ENCODE measurements at regions not wholly inside any gene's neighbourhood (a gene's known extent, or its start where the extent isn't known, plus 50 kb on each side); places are given as distances from the start of the nearest gene placed in this dataset.

DNA sequence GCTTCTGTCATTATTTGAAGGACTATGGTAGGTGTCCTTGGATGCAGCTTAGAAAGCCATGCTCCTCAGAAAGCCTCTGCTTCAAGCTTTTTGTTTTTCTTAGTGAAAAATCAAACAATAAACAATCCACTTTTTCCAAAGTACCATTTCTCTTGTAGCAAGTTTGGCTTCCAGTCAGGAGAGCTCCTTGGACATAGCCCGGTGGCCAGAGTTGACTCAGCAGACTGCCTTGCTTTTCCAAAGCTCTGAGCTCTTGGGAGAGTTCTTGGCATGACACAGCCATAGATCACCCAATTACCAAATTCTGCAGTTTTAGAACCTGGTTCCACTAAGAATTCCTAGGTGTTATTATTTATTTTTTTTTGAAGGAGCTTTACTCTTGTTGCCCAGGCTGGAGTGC is 189.4 kb upstream of the MTPN start:
- intact Hi-C loops (cut with DNase I) = no loop called here
- no peak for DNase-seq

DNA sequence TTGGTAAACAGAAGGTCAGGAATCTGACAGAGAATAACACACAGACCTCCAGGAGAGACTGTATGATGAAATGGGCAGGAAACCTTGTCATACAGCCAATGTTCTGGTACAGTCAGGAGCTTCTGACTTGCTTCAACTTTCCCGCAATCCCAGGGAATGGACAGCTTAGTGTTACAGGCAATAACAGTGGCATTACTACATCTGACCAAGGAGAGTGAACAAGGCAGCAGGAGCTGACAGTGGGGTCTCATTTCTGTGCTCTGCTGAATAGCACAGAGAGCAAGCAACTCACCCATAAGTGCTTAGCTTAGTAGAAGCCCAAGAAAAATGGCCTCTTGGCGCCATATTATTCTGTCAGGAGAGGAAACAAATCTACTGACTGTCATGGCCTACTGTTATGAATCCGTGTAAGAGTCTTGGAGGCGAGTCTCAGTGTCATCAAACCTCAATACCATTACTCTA is 186.2 kb upstream of the MTPN start:
- intact Hi-C loops (cut with DNase I) = no loop called here
- DNase-seq = no peak

GRCh38 chr7:136150311-136150710 is 173.2 kb upstream of the MTPN start:
- intact Hi-C loops (cut with DNase I) = no loop called here
- no peak for DNase-seq

DNA sequence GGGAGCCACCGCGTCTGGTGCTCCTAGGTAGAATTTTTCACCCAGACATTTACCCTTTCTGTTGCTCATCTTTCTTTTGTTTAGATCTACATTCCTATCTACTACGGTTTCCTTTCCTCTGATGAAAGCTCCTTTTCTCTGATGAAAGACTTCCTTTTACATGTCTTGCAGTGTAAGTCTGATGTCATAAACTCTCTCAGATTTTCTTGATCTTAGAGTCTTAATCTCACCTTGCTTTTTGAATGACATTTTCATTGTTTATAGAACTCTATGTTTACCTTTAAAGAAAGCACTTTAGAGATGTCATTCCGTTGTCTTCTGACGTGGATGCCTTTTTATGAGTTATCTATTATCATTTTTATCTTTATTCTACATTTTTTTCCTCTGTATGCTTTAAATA is 171.8 kb upstream of the MTPN start:
- intact Hi-C loops (cut with DNase I) = no loop called here
- DNase-seq = no peak

DNA sequence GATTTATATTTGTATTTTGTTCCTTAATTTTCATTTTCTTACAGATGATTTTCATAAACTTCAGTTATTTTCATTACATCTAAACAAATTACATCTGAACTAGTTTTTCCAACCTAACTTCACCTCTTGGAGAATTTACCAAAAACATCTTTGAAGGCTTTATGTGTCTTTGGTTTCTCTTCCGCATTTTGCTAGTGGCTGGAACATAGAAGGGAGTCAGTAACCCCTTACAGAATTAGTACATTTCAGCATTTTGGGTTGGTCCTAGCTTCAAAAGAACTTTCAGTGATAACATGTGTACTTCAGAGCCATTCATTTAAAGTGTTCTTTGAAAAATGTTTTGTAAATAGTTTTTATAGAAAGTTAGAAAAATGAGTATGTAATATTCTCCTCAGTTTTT is 169.8 kb upstream of the MTPN start:
- intact Hi-C loops (cut with DNase I) = no loop called here
- no peak for DNase-seq

- intact Hi-C loops (cut with DNase I) = no loop called here
- no peak for DNase-seq
These were observed 167.0 kb upstream of the MTPN start for GRCh38 chr7:136144182-136144581.

GRCh38 chr7:136143271-136143670 is 166.1 kb upstream of the MTPN start:
- intact Hi-C loops (cut with DNase I) = no loop called here
- no peak for DNase-seq

DNA sequence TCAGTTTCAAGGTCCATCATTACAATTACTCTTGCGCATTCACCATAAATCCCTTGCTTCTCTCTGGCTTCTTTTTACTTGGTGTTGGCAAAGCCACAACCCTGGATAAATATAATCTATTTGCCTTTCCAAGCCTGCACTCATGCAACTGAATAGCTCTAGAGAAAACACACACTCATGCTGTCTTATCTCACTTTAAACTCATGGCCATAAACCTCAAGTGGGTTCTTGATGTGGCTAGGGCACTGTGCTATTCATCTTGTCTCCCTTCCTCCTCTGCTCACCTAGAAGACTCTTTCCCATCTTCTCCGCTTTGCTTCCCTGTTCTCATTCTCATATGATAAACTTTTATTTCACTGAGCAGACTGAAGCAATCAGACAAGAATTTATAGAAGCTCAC is 165.4 kb upstream of the MTPN start:
- intact Hi-C loops (cut with DNase I) = no loop called here

DNA sequence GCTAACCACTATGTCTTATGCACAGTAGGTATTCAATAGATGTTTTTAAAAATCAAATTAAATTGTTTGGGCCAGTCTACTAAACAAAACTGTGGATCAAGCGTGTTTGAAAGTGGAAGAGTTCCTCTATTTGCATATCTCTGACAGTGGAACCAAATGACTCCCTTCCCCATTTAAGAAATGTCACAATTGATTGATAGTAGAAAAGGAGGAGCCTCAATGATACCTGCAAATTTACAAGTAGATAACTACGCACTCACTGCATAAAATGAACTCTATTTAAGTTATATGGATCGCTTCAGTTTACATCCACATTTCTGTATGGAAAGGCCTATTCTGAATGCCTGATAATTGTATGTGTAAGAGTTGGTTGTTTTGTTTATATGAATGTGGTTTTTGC is 163.3 kb upstream of the MTPN start:
- DNase-seq = no peak
- intact Hi-C loops (cut with DNase I) = no loop called here

More for the DNA sequence above, 165.4 kb upstream of the MTPN start:
- DNase-seq = no peak

GRCh38 chr7:136139417-136139816 is 162.3 kb upstream of the MTPN start:
- no peak for DNase-seq
- intact Hi-C loops (cut with DNase I) = no loop called here

DNA sequence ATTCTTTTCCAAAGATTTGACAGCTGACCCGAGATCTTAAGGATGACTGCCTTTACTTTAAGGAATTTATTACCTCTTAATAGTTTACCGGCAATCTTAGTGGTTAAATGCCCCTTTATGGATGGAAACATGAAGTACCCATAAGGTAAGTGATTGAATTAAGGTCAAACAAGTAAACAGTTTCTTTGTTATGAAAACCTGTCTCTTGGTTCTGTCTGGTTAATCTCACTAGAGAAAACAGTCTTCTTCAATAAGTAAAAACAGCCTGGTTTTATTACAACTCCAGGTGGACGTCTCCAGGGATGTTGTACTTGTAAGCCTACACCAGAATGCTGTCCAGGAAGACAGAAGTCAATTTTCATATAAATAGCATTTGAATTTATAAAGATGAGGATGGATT is 161.8 kb upstream of the MTPN start:
- intact Hi-C loops (cut with DNase I) = no loop called here
- no peak for DNase-seq

- DNase-seq = no peak
- intact Hi-C loops (cut with DNase I) = no loop called here
These were observed 159.8 kb upstream of the MTPN start for GRCh38 chr7:136136906-136137454.

GRCh38 chr7:136134503-136134902 is 157.3 kb upstream of the MTPN start:
- no peak for DNase-seq
- intact Hi-C loops (cut with DNase I) = no loop called here

- intact Hi-C loops (cut with DNase I) = no loop called here
- DNase-seq = no peak
These were observed 156.4 kb upstream of the MTPN start for GRCh38 chr7:136133551-136133950.

- intact Hi-C loops (cut with DNase I) = no loop called here
- no peak for DNase-seq
These were observed 154.1 kb upstream of the MTPN start for GRCh38 chr7:136131304-136131630.

GRCh38 chr7:136130511-136131303 is 153.5 kb upstream of the MTPN start:
- intact Hi-C loops (cut with DNase I) = no loop called here

DNA sequence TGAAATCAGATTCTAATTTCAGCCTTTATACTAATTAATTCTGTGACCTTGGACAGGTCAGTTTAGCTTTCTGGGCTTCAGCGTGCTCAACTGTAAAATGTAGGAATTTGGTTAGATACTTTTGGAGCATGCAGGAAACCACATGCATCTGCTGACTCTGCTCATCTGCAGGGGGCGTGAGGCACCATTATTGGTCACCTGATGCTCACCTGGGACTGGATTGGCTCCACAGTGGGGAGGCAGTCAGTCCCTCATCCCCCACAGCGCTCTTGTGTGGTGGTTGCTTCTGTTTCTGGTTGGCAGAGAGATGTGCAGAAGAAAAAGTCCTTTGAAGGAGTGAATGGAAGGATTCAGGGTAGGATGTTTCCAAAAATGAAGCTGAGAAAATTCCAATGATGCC is 150.9 kb upstream of the MTPN start:
- no peak for DNase-seq
- intact Hi-C loops (cut with DNase I) = no loop called here

More at GRCh38 chr7:136130511-136131303, 153.5 kb upstream of the MTPN start:
- no peak for DNase-seq

DNA sequence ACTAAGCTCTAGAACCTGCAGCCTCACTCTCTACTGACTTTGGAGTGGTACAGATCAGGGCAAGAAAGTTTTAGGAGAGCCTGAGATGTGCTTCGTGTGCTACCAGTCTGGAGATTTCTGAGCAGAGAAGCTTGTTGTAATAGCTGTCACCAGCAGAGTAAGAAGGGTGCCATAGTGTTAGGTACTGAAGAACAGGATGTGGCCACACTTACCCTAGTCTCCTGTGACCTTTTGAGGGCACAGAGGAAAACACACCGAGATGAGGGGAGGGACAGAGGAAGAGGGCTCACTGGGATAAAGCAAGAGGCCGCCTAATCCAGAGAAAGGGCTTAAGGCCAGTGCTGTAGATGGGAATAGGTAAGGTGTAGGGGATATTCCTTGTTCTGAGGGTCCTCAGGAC is 146.2 kb upstream of the MTPN start:
- intact Hi-C loops (cut with DNase I) = no loop called here
- DNase-seq = no peak

DNA sequence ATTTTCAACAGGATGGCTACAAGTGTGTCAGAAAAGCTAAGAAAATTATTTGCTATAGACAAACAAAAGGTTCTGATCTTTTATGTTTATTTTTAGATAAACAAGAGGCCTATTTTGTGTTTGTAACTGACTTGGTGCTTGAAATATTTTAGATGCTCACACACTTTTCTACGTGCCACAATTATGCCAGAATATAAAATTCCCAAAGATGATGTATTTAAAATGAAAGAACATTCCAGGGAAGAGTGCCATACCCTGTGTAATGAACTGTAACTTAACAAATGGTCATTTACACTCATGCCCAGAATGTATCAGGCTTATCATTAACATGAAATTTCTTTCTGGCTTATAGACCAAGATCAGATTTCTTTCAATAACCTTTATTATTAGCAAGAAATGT is 144.9 kb upstream of the MTPN start:
- intact Hi-C loops (cut with DNase I) = no loop called here

DNA sequence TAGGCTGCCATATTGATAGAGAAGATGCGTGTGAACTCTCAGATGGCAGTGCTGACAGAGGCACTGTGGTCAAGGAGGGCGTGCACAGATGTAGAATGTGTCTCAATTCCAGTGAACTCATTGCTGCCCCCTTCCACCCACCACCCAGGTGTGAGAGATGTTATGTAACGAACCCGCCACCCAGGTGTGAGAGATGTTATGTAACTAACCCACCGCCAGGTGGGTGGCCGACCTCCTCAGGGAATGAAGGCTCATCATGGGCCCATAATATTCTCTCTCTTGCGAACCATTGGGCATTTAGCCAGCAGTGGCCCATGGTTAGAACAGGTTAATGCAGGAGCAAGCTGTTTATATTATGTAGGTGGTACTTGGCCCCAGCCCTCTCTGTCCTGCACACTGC is 140.4 kb upstream of the MTPN start:
- DNase-seq = no peak
- intact Hi-C loops (cut with DNase I) = no loop called here

More for the DNA sequence above, 144.9 kb upstream of the MTPN start:
- no peak for DNase-seq

DNA sequence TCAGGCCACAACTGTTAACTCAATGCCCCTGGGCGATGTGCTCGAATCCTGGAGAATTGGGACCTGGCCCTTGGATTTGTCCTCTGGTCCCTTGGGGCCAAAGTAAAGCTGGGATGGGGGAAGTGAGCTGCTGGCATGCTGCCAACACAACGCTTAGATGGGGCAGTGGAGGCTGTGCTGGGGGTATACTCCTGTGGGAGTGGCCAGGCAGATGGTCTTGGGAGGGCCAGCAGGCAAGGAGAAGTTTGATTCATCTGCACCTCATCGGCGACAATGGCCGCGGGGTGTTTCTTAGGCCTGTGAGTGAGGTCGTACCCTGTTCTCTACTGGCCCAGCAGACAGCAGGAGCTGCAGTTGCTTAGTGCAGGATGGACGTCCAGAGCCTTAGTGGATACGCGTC is 139.0 kb upstream of the MTPN start:
- DNase-seq = no peak
- intact Hi-C loops (cut with DNase I) = no loop called here

All from head of caudate nucleus (tissue), 42 donors.